Right atrium auricular region (tissue), 2 donors: ENCODE measurements at regions not wholly inside any gene's neighbourhood (a gene's known extent, or its start where the extent isn't known, plus 50 kb on each side); places are given as distances from the start of the nearest gene placed in this dataset.
"Not testable (repeated sequence)": the region's sequence is repeated elsewhere in the genome, so short reads cannot be mapped to it uniquely, and the experiment has no call there.

Source experiments
- DNase-seq: peaks from one replicate; pipeline ENCODE4 v3.0.0-alpha.2; 2019; ENCODE audit warnings: low spot score
- H3K27ac ChIP-seq, 2 donors: fragments of 200-600 bp; sonication (generic); 1 replicate in 1 of 2; 2 replicates in 1 of 2; pipeline ENCODE4 v1.5.1; 2016 to 2019
- H3K27me3 ChIP-seq, 2 donors: fragments of 200-600 bp; sonication (generic); one replicate each; pipeline versions ENCODE4 v1.5.1 to v1.6.0; 2017 to 2019
- H3K36me3 ChIP-seq: fragments of 200-600 bp; sonication (generic); one replicate; pipeline ENCODE4 v1.5.1; 2016
- H3K4me1 ChIP-seq, 2 donors: fragments of 200-600 bp; sonication (generic); one replicate each; pipeline versions ENCODE4 v1.5.1 to v1.6.0; 2017 to 2019
- H3K4me3 ChIP-seq, 2 donors: fragments of 200-600 bp; sonication (generic); 1 replicate in 1 of 2; 2 replicates in 1 of 2; pipeline ENCODE4 v1.5.1; 2017 to 2019; ENCODE audit warnings: mild to moderate bottlenecking in 1 of 2, moderate library complexity in 1 of 2
- H3K9me3 ChIP-seq, 2 donors: fragments of 200-600 bp; sonication (generic); one replicate each; pipeline ENCODE4 v1.5.1; 2019
- CTCF ChIP-seq, 2 donors: fragments of 200-600 bp; sonication (generic); IDR thresholded peaks; one replicate each; pipeline ENCODE4 v1.5.1; 2019; ENCODE audit warnings: antibody characterized with exemption in 2 of 2

DNA sequence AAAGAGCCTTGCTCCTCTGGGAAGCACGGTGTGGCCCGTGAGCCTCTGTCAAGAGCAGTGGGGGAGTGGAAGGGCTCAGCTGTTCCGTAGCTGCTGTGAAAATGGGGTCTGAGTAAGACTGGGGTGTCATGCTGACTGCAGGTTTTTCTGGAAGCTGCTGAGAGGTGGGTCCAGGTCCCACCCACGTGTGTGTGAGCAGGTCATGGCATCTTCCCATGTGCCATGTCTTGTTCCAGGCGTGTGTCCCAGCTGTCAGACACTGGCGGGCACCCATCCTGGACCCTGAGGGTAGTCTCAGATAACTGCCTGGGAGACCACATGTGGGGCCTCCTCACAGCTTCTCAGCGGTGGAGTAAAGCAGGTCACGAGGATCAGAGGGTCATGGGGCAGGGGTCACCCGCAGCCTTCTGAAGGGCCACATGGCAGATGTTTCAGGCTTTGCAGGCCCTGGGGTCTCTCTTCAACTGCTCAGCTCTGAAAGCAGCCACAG is 92.9 kb downstream of the NPIPB11 start:
- Histone ChIP-seq H3K9me3 (no peaks in the 10 kb centered on the region), H3K27ac (no peak overlapping the region), H3K36me3 (no peaks in the 10 kb centered on the region), H3K4me1 (peaks cover 0 to 17% of the 10 kb centered on the region in 2 donors), H3K4me3 (no peak overlapping the region), H3K27me3 (no peaks in the 10 kb centered on the region)
- no peak for TF ChIP-seq CTCF (IDR thresholded peaks at IDR 0.05)
- DNase-seq: no peak

- H3K27me3 ChIP-seq: no peaks in the 10 kb centered on the region
- DNase-seq: no peak
- no peaks in the 10 kb centered on the region for H3K36me3 ChIP-seq
- H3K27ac ChIP-seq: no peak overlapping the region
- H3K9me3 ChIP-seq: no peaks in the 10 kb centered on the region
- TF ChIP-seq CTCF (IDR thresholded peaks at IDR 0.05): no peak
- peaks cover 0 to 11% of the 10 kb centered on the region in 2 donors for H3K4me1 ChIP-seq
- no peak overlapping the region for H3K4me3 ChIP-seq
Measured at GRCh38 chr16:29312835-29313558, 93.5 kb downstream of the NPIPB11 start.

- not testable (repeated sequence) for DNase-seq, H3K4me3 ChIP-seq, H3K27ac ChIP-seq, H3K9me3 ChIP-seq, H3K4me1 ChIP-seq, H3K27me3 ChIP-seq, H3K36me3 ChIP-seq
Measured at GRCh38 chr16:29312345-29312675, 94.2 kb downstream of the NPIPB11 start.

- Histone ChIP-seq H3K36me3 (no peaks in the 10 kb centered on the region), H3K4me1 (peaks cover 0 to 8% of the 10 kb centered on the region in 2 donors), H3K27me3 (no peaks in the 10 kb centered on the region), H3K9me3 (no peaks in the 10 kb centered on the region), H3K4me3 (no peak overlapping the region), H3K27ac (no peak overlapping the region)
- DNase-seq: no peak
- TF ChIP-seq CTCF (IDR thresholded peaks at IDR 0.05): no peak
Measured at GRCh38 chr16:29311461-29312344, 94.8 kb downstream of the NPIPB11 start.

GRCh38 chr16:29310852-29311314 is 95.6 kb downstream of the NPIPB11 start:
- Histone ChIP-seq H3K4me3 (no peak overlapping the region), H3K27ac (no peak overlapping the region), H3K9me3 (no peaks in the 10 kb centered on the region), H3K36me3 (no peaks in the 10 kb centered on the region), H3K4me1 (peaks cover 0 to 8% of the 10 kb centered on the region in 2 donors), H3K27me3 (no peaks in the 10 kb centered on the region)
- peak in 1 of 2 donors; percentile 29 for TF ChIP-seq CTCF (IDR thresholded peaks at IDR 0.05)
- no peak for DNase-seq

GRCh38 chr16:29310243-29310642 is 96.3 kb downstream of the NPIPB11 start:
- not testable (repeated sequence) for H3K4me1 ChIP-seq, H3K36me3 ChIP-seq, H3K27me3 ChIP-seq, H3K9me3 ChIP-seq, DNase-seq, H3K27ac ChIP-seq, H3K4me3 ChIP-seq

DNA sequence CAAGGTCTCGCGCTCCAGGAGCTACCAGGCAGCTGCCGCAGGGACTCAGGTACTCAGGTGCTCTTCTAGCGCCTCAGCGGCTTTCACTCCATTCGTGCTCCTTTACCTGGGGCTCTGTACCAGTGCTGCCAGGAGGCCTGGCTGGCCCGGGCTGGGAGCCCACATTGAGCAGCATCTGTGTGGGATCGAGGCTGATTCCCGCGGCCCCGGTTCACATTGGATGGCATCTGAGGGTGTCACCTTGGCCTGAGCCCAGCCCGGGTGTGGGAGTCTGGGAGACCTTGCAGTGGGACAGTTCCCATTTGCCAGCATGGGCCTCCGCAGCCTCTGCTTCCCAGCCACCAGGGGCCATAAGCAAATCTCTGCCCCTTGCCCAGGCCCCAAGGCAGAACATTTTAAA is 96.9 kb downstream of the NPIPB11 start:
- not testable (repeated sequence) for H3K9me3 ChIP-seq

More for the DNA sequence above, 96.9 kb downstream of the NPIPB11 start:
- H3K36me3 ChIP-seq, DNase-seq, H3K4me3 ChIP-seq, H3K4me1 ChIP-seq, H3K27ac ChIP-seq, H3K27me3 ChIP-seq: not testable (repeated sequence)
